H1 (cell line): ENCODE measurements at regions not wholly inside any gene's neighbourhood (a gene's known extent, or its start where the extent isn't known, plus 50 kb on each side); places are given as distances from the start of the nearest gene placed in this dataset.

Experiments
- CTCF ChIA-PET: fragments of 300-600 bp; sonication (Branson Sonifier 250); formaldehyde crosslinking; loops from one replicate; lab custom pipeline; 2021; ENCODE audit not compliant: partially characterized antibody; lab: Charles Lee
- POLR2A ChIA-PET: fragments of 300-600 bp; sonication (Branson Sonifier 250); formaldehyde crosslinking; loops from one replicate; lab custom pipeline; 2021; ENCODE audit warnings: inconsistent platforms; ENCODE audit not compliant: partially characterized antibody; lab: Charles Lee
- DNase-seq, 2 experiments: peaks; one replicate each; pipeline versions ENCODE4 v3.0.0 to v3.0.0-alpha.2; 2010 to 2022; ENCODE audit warnings: low spot score in 2 of 2, low read depth in 1 of 2, mixed read lengths in 1 of 2
- FAIRE-seq: peaks from 2 replicates; lab custom pipeline; 2011; peaks lifted over from hg19 to GRCh38; lab: Jason Lieb, UNC
- H2AFZ ChIP-seq: 2 replicates; pipeline ENCODE4 v1.8.1; 2012; ENCODE audit warnings: low read length, inconsistent platforms
- H2AK5ac ChIP-seq: 2 replicates; pipeline ENCODE4 v1.6.1; 2013; ENCODE audit warnings: low read depth, low read length
- H2BK120ac ChIP-seq: replicated peaks from 2 replicates; pipeline ENCODE3; 2013; ENCODE audit warnings: low read depth, low read length, inconsistent platforms
- H2BK12ac ChIP-seq: 2 replicates; pipeline ENCODE4 v1.6.1; 2013; ENCODE audit warnings: low read depth, low read length
- H2BK15ac ChIP-seq: 2 replicates; pipeline ENCODE4 v1.6.1; 2013; ENCODE audit warnings: low read length
- H2BK20ac ChIP-seq: 2 replicates; pipeline ENCODE4 v1.6.1; 2013; ENCODE audit warnings: low read length
- H2BK5ac ChIP-seq: 2 replicates; pipeline ENCODE4 v1.6.1; 2013; ENCODE audit warnings: low read depth, low read length
- H3K14ac ChIP-seq: 2 replicates; pipeline ENCODE4 v1.6.1; 2013; ENCODE audit warnings: inconsistent platforms; ENCODE audit not compliant: insufficient read length
- H3K18ac ChIP-seq: 2 replicates; pipeline ENCODE4 v1.6.1; 2013; ENCODE audit warnings: low read length; ENCODE audit errors: extremely low read depth
- H3K23ac ChIP-seq: 2 replicates; pipeline ENCODE4 v1.6.1; 2013; ENCODE audit warnings: inconsistent platforms; ENCODE audit not compliant: insufficient read length
- H3K23me2 ChIP-seq: 2 replicates; pipeline ENCODE4 v1.6.1; 2013; ENCODE audit warnings: low read depth, low read length
- H3K27ac ChIP-seq: 2 replicates; pipeline ENCODE4 v1.6.1; 2011; ENCODE audit warnings: low read depth, low read length, inconsistent platforms
- H3K27me3 ChIP-seq, 4 experiments: replicated peaks in 1 of 4; 1 replicate in 1 of 4; 2 replicates in 3 of 4; pipeline versions ENCODE4 v1.6.1 to v1.8.1; 2011 to 2013; ENCODE audit warnings: low read length in 3 of 4, mild to moderate bottlenecking in 3 of 4, inconsistent platforms in 2 of 4, mixed read lengths in 2 of 4, moderate library complexity in 1 of 4; ENCODE audit not compliant: control insufficient read depth in 3 of 4, insufficient read depth in 3 of 4; ENCODE audit errors: extremely low read depth in 1 of 4
- H3K36me3 ChIP-seq, 4 experiments: 2 replicates each; pipeline versions ENCODE4 v1.6.1 to v1.8.1; 2011 to 2013; ENCODE audit warnings: mild to moderate bottlenecking in 4 of 4, low read length in 3 of 4, moderate library complexity in 2 of 4, control low read depth in 1 of 4, inconsistent platforms in 1 of 4; ENCODE audit not compliant: insufficient read depth in 4 of 4, control insufficient read depth in 2 of 4
- H3K4ac ChIP-seq: replicated peaks from 2 replicates; pipeline ENCODE3; 2013; ENCODE audit warnings: low read length, low read depth, mixed read lengths, inconsistent platforms; ENCODE audit not compliant: insufficient read length
- H3K4me1 ChIP-seq, 4 experiments: replicated peaks in 1 of 4; 1 replicate in 1 of 4; 2 replicates in 3 of 4; pipeline versions ENCODE4 v1.6.1 to v1.8.1; 2011 to 2013; ENCODE audit warnings: low read length in 3 of 4, inconsistent platforms in 2 of 4, mixed read lengths in 1 of 4; ENCODE audit not compliant: insufficient read depth in 4 of 4, control insufficient read depth in 3 of 4
- H3K4me2 ChIP-seq, 2 experiments: 2 replicates each; pipeline versions ENCODE4 v1.6.1 to v1.8.1; 2011 to 2013; ENCODE audit warnings: low read depth in 2 of 2, low read length in 2 of 2, control low read depth in 1 of 2, inconsistent platforms in 1 of 2, mild to moderate bottlenecking in 1 of 2; ENCODE audit not compliant: insufficient read depth in 1 of 2
- H3K4me3 ChIP-seq, 4 experiments: fragments of 200-600, 300-600 bp in 1 of 4; sonication (generic), shearing (Covaris generic), sonication (Bioruptor Twin) in 1 of 4; 2 replicates each; pipeline versions ENCODE4 v1.5.1 to v1.8.1; 2011 to 2016; ENCODE audit warnings: low read length in 4 of 4, low read depth in 3 of 4, control low read depth in 2 of 4, inconsistent platforms in 2 of 4, mild to moderate bottlenecking in 2 of 4, mixed read lengths in 1 of 4, moderate library complexity in 1 of 4; ENCODE audit not compliant: insufficient read depth in 2 of 4; ENCODE audit errors: extremely low read depth in 1 of 4
- H3K56ac ChIP-seq: replicated peaks from 2 replicates; pipeline ENCODE3; 2013; ENCODE audit warnings: low read depth, mild to moderate bottlenecking, mixed read lengths, low read length, inconsistent platforms; ENCODE audit not compliant: insufficient read length
- H3K79me1 ChIP-seq: 2 replicates; pipeline ENCODE4 v1.6.1; 2013; ENCODE audit warnings: low read depth, low read length, control low read depth
- H3K79me2 ChIP-seq, 2 experiments: 2 replicates each; pipeline versions ENCODE4 v1.6.1 to v1.8.1; 2012 to 2013; ENCODE audit warnings: low read length in 2 of 2, mild to moderate bottlenecking in 2 of 2, inconsistent platforms in 1 of 2; ENCODE audit not compliant: insufficient read depth in 2 of 2, control insufficient read depth in 1 of 2
- H3K9ac ChIP-seq, 4 experiments: replicated peaks in 1 of 4; 1 replicate in 1 of 4; 2 replicates in 3 of 4; pipeline versions ENCODE4 v1.6.1 to v1.8.1; 2011 to 2013; ENCODE audit warnings: low read depth in 3 of 4, low read length in 3 of 4, control low read depth in 2 of 4, mild to moderate bottlenecking in 2 of 4, moderate library complexity in 2 of 4, inconsistent platforms in 1 of 4; ENCODE audit errors: extremely low read depth in 1 of 4
- H3K9me3 ChIP-seq, 2 experiments: 2 replicates each; pipeline versions ENCODE4 v1.6.1 to v1.8.1; 2012 to 2013; ENCODE audit warnings: mild to moderate bottlenecking in 2 of 2, moderate library complexity in 2 of 2, control low read depth in 1 of 2, inconsistent platforms in 1 of 2, low read depth in 1 of 2, low read length in 1 of 2, mixed read lengths in 1 of 2; ENCODE audit not compliant: insufficient read depth in 2 of 2
- H4K20me1 ChIP-seq, 2 experiments: replicated peaks in 1 of 2; 2 replicates each; pipeline versions ENCODE3 to v1.8.1; 2011 to 2013; ENCODE audit warnings: inconsistent platforms in 2 of 2, low read length in 2 of 2, mild to moderate bottlenecking in 1 of 2; ENCODE audit not compliant: insufficient read depth in 2 of 2, control insufficient read depth in 1 of 2
- H4K5ac ChIP-seq: 2 replicates; pipeline ENCODE4 v1.6.1; 2013; ENCODE audit warnings: low read length, low read depth, mixed read lengths, inconsistent platforms; ENCODE audit not compliant: insufficient read length
- H4K8ac ChIP-seq: 2 replicates; pipeline ENCODE4 v1.8.0; 2013; ENCODE audit warnings: mild to moderate bottlenecking, moderate library complexity, low read length, inconsistent platforms; ENCODE audit not compliant: insufficient read depth; ENCODE audit errors: extremely low read depth
- H4K91ac ChIP-seq: replicated peaks from 2 replicates; pipeline ENCODE3; 2013; ENCODE audit warnings: low read length, mixed read lengths, inconsistent platforms; ENCODE audit not compliant: insufficient read length
- POLR2AphosphoS5 ChIP-seq: IDR thresholded peaks from 2 replicates; pipeline ENCODE4 v1.6.1; 2011; ENCODE audit warnings: low read depth, low read length
- RAD21 ChIP-seq, 2 experiments: IDR thresholded peaks in 1 of 2; conservative IDR thresholded peaks in 1 of 2; 2 replicates each; pipeline ENCODE4 v1.6.1; 2011; ENCODE audit warnings: low read depth in 2 of 2, low read length in 2 of 2, improper control_type of control experiment in 1 of 2, inconsistent platforms in 1 of 2, mild to moderate bottlenecking in 1 of 2, moderate library complexity in 1 of 2
- WGBS, 2 experiments: shearing (Covaris generic) in 1 of 2; methylation state at CpG; one replicate each; pipeline versions ENCODE4 v1.1.6 to v1.1.7; 2013 to 2015; ENCODE audit warnings: low lambda C conversion rate in 2 of 2, mixed read lengths in 2 of 2, inconsistent platforms in 1 of 2, low coverage in 1 of 2, missing lambda C conversion rate in 1 of 2; ENCODE audit not compliant: insufficient replicate concordance in 2 of 2, insufficient coverage in 1 of 2, insufficient read length in 1 of 2; ENCODE audit errors: extremely low coverage in 1 of 2, missing lambda C conversion rate in 1 of 2; 5-methylcytosine and 5-hydroxymethylcytosine counted together
- TF ChIP-seq, protein P1 (sequence below), 3 experiments: IDR thresholded peaks; 1 replicate in 2 of 3; 2 replicates in 1 of 3; pipeline versions ENCODE4 v1.5.1 to v1.6.1; 2011; ENCODE audit warnings: low read length in 3 of 3, mild to moderate bottlenecking in 3 of 3, inconsistent platforms in 2 of 3, low read depth in 1 of 3, moderate library complexity in 1 of 3; ENCODE audit not compliant: insufficient read depth in 1 of 3; ENCODE audit errors: control extremely low read depth in 1 of 3

DNA sequence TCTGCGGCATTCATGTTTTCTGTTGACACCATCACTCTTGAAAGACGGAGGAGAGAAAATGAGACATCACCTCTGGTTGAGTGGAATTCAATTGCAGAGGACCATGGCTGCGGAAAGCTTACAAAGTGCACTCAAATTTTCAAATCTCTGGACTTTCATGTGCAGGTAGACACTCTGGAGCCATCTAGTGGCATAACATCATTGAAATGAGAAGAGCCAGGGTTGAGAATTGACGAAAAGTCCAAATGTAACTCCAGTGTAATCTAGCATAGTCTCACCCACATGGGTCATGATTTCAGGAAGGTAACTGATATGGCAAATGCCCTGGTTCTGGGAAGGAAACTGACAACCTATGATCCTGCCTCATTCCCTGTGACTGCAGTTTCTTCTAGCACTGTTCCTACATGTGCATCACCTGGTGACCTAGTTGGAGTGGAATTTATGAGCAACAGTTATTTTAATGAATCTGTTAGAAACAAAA is 687.8 kb downstream of the KCNA4 start:
- POLR2A ChIA-PET: interaction anchor here (0.5 kb wide), 1 partner anchor 1774 kb away, joined by 3 read pairs; no protein-coding TSS in a partner anchor
- H3K4me2 ChIP-seq: no peak overlapping the region

More for the DNA sequence above, 687.8 kb downstream of the KCNA4 start:
- Histone ChIP-seq H3K4me3 (no peak overlapping the region), H3K36me3 (no peaks in the 10 kb centered on the region), H4K91ac (no peak overlapping the region), H4K20me1 (no peaks in the 10 kb centered on the region), H3K27me3 (no peaks in the 10 kb centered on the region), H2BK5ac (no peak overlapping the region), H3K9ac (no peak overlapping the region), H3K27ac (no peak overlapping the region), H3K23me2 (no peaks in the 10 kb centered on the region), H2BK15ac (no peak overlapping the region; the same call in 1 of the 2 replicates), H3K18ac (no peak overlapping the region), H3K23ac (no peak overlapping the region), H2AFZ (0 out of 2 replicates have a peak overlapping the region, but pooled peaks have one; percentile 66), H4K5ac (no peak overlapping the region), H2BK120ac (no peak overlapping the region), H2AK5ac (no peak overlapping the region), H4K8ac (no peak overlapping the region), H3K79me2 (no peaks in the 10 kb centered on the region), H3K14ac (no peak overlapping the region), H3K4ac (no peak overlapping the region), H3K4me1 (no peaks in the 10 kb centered on the region), H3K56ac (no peak overlapping the region), H3K9me3 (no peaks in the 10 kb centered on the region), H2BK20ac (no peak overlapping the region), H2BK12ac (no peak overlapping the region), H3K79me1 (no peaks in the 10 kb centered on the region)
- no peak for FAIRE-seq
- TF ChIP-seq, protein P1, sequence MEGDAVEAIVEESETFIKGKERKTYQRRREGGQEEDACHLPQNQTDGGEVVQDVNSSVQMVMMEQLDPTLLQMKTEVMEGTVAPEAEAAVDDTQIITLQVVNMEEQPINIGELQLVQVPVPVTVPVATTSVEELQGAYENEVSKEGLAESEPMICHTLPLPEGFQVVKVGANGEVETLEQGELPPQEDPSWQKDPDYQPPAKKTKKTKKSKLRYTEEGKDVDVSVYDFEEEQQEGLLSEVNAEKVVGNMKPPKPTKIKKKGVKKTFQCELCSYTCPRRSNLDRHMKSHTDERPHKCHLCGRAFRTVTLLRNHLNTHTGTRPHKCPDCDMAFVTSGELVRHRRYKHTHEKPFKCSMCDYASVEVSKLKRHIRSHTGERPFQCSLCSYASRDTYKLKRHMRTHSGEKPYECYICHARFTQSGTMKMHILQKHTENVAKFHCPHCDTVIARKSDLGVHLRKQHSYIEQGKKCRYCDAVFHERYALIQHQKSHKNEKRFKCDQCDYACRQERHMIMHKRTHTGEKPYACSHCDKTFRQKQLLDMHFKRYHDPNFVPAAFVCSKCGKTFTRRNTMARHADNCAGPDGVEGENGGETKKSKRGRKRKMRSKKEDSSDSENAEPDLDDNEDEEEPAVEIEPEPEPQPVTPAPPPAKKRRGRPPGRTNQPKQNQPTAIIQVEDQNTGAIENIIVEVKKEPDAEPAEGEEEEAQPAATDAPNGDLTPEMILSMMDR (IDR thresholded peaks at IDR 0.05; ENCODE audit: control extremely low read depth in 1 of 3, insufficient read depth in 1 of 3, low read depth in 1 of 3, low read length in 3 of 3): peak in 2 of 3 experiments; percentile 28 to 46; a peak in 2 of 4 replicates
- TF ChIP-seq POLR2AphosphoS5: no peak
- peak; percentile 58 to 68 for TF ChIP-seq RAD21 (IDR thresholded peaks at IDR 0.05 in 1 of 2, conservative IDR thresholded peaks at IDR 0.05 in 1 of 2; ENCODE audit: low read depth in 2 of 2, low read length in 2 of 2)
- CTCF ChIA-PET: interaction anchor here (0.9 to 2.9 kb wide), 22 partner anchors 9 to 1633 kb away, joined by 3 to 17 read pairs (median 4); no protein-coding TSS in a partner anchor
- 70% methylated on average over 4 of the region's 4 CpGs; no CpG with 5 or more reads in 1 of the 2 experiments for WGBS, 2 experiments
- no peak for DNase-seq
